Fibroblast of mammary gland (primary cell): ENCODE measurements at regions not wholly inside any gene's neighbourhood (a gene's known extent, or its start where the extent isn't known, plus 50 kb on each side); places are given as distances from the start of the nearest gene placed in this dataset.

Experiments used
- DNase-seq: peaks from one replicate; pipeline ENCODE4 v3.0.0-alpha.2; 2010; ENCODE audit warnings: low read depth
- H3K4me3 ChIP-seq: 2 replicates; pipeline ENCODE4 v1.5.1; 2011; ENCODE audit warnings: low read depth, mild to moderate bottlenecking, low read length, moderate library complexity; ENCODE audit not compliant: control insufficient read depth
- TF ChIP-seq, protein P1 (sequence below): conservative IDR thresholded peaks from 2 replicates; pipeline ENCODE4 v1.5.1; 2011; ENCODE audit warnings: low read depth, low read length, inconsistent platforms; ENCODE audit not compliant: control insufficient read depth, insufficient read depth

DNA sequence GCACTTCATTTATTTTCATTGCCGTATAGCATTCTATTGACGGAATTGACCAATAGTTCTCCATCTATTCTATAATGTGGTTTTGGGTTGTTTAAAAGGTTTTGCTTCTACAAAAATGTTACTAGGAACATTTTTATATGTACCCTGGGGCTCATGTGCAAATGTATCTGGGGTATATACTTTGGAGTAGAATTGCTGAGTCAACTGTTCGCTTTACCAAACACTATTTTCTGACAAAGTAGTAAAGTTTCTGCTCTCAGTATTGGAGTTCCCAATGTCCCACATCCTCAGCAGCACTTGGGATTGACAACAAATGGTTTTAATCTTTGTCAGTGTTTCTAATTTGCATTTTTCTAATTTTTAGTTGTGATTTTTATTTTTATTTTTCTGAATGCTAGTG is 602.6 kb downstream of the MCTP2 start:
- TF ChIP-seq, protein P1, sequence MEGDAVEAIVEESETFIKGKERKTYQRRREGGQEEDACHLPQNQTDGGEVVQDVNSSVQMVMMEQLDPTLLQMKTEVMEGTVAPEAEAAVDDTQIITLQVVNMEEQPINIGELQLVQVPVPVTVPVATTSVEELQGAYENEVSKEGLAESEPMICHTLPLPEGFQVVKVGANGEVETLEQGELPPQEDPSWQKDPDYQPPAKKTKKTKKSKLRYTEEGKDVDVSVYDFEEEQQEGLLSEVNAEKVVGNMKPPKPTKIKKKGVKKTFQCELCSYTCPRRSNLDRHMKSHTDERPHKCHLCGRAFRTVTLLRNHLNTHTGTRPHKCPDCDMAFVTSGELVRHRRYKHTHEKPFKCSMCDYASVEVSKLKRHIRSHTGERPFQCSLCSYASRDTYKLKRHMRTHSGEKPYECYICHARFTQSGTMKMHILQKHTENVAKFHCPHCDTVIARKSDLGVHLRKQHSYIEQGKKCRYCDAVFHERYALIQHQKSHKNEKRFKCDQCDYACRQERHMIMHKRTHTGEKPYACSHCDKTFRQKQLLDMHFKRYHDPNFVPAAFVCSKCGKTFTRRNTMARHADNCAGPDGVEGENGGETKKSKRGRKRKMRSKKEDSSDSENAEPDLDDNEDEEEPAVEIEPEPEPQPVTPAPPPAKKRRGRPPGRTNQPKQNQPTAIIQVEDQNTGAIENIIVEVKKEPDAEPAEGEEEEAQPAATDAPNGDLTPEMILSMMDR = no peak
- H3K4me3 ChIP-seq = no peak overlapping the region
- no peak for DNase-seq

DNA sequence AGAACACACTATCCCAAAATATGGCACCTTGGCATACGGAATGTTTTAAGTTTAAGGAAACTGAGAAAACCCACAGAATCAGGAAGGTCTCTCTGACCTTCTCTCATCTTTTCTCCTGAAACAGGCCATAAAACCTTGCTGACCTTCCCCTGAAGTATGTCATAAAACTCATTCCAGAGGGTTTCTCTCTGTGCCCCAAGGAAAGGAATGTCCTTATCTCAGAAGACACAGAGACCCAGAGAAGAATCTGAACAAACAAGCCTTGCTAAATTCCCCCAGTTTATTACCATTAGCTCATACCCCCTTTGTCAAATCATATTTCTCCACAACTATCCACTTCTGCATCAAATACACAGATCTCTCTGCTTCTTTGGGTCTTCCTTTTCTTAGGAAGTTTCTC is 603.1 kb downstream of the MCTP2 start:
- TF ChIP-seq, protein P1 = no peak
- no peak overlapping the region for H3K4me3 ChIP-seq
- DNase-seq = no peak

DNA sequence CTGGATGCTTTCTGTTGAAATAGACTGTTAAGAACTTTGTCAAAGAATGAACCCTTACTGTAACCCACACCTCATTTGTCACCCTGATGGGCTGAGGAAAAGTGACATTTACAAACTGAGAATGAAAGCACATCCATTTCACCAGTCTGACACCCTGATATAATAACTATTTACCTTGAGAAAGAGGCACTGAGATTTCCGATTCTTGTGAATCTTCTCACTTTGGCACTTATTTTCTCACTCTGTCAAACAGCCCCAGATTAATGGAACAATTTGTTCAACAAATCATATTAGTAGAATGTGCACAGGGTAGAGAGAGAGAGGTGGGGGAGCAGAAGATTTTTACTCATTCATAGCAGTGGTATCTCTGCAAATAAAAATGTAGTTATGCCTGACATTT is 606.9 kb downstream of the MCTP2 start:
- no peak for DNase-seq
- no peak overlapping the region for H3K4me3 ChIP-seq
- TF ChIP-seq, protein P1 = no peak

DNA sequence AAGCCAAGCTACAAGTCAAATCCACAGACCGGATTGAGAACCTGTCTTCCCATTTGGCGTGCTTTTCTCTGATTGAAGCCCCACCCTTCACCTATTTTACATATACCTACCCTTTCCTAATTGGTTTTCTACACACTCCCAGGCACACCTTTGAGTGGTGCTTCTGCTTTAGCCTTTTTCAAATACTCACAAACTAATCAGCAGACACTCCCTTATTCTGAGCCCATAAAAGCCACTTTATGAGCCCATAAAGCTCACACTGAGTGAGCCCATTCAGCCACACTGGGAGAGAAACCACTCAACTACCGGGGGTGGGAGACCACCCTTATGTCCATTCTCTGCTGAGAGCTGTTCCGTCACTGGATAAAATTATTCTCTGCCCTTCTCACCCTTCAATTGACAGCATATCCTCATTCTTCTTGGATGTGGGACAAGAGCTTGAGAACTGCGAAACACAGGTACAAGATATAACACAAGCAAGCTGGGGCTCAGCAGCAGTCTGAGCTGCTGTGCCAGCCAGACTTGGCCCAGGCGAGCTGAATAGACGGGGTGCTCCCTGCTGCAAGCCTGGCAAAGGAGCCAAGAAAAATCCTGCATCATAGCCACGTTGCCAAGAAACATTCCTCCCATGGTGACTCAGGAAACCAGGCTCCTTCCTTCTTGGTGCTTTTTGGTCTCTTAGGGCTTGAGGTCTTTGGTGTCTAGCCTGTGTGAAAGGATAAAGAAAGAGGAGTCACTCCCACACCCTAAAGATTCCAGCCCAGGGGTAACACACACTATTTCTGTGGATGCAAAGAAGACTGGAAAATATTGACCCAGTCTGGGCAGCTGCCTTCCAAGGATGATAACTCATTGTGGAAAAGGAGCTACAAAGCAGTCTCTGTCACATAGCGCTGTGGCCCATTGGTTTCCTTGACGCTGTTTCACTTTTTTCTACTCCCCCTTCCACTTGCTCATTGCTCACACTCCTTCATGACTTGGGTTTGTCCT is 609.7 kb downstream of the MCTP2 start:
- TF ChIP-seq, protein P1 = no peak
- no peak overlapping the region for H3K4me3 ChIP-seq
- peak; percentile 3 for DNase-seq

DNA sequence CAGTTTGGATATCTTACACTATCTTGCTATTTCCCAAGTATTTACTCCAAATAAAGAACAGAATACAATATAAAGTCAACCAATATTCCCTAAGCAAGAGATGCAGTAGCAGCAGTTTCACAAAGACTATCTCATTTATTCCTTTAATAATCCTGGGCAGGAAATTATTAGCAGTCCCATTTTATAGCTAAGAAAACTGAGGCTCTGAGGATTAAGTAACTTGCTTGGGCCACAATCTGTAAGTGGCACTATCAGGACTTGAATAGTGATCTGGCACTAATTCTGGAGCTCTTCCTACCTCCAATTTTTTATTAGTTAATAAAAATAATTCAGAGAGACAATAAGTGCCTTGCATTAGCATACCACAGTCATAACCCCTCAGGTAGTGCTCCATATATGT is 611.7 kb downstream of the MCTP2 start:
- no peak for DNase-seq
- TF ChIP-seq, protein P1 = no peak
- no peak overlapping the region for H3K4me3 ChIP-seq

DNA sequence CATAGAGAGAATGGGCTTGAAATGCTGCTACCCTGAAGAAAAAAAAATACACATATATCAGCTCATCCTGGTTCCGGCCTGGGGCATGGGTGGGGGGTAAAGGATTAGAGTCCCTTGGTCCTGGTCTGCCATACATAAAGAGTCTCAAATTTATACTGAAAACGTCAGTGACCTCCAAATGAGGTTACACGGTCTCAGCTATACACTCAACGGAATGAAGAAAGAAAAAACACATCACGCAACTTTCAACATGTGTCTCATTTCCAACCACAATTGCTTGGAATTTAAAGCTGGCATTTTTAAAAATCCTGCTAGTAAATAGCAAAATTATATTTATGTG is 612.8 kb downstream of the MCTP2 start:
- H3K4me3 ChIP-seq = no peak overlapping the region
- no peak for DNase-seq
- TF ChIP-seq, protein P1 = no peak
